Renal cortical epithelial cell (primary cell): ENCODE measurements at regions not wholly inside any gene's neighbourhood (a gene's known extent, or its start where the extent isn't known, plus 50 kb on each side); places are given as distances from the start of the nearest gene placed in this dataset.
"Not testable (repeated sequence)": the region's sequence is repeated elsewhere in the genome, so short reads cannot be mapped to it uniquely, and the experiment has no call there.

Experiments
- DNase-seq: peaks from one replicate; pipeline ENCODE4 v3.0.0-alpha.2; 2011; ENCODE audit warnings: low read depth

DNA sequence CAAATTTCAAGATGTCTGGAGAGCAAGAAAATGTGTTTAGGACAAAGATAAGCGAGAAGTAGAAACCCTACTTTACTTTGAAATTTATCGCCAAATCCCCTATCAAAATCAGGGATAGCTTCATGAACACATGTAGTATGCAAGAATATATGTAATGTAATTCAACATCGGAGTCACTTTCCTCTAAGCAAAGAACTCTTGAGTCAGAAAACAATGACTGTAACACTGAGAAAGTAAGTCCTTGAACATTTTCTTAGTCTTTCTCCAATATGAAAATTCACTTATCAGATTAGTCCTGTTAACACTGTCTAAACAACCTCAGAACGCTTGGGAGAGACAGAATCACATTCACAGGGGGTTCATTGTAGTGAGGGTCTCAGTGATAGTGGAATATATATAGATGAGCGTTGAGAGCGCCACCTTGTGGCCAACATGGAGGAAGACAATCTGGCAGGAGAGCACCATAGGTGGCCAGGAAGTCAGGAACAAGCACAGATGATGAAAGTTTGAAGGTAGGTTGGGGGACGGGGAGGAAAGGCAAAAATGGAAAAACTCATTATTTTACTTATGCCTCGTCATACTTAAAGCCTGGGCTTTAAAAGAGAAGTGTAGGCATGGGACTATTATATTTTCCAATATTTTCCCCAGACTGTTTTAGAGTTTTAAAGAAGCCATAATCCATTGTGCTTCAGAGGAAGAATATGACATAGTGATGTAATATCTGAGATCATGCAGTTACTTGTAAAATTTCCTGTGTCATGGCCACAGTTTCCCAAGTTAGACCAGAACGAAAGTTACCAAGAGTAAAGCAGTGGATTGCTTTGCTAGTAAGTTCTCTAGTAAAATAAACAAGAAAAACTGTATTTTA, 115.5 kb upstream of the GNAI1 start:
- peak; percentile 29 for DNase-seq

DNA sequence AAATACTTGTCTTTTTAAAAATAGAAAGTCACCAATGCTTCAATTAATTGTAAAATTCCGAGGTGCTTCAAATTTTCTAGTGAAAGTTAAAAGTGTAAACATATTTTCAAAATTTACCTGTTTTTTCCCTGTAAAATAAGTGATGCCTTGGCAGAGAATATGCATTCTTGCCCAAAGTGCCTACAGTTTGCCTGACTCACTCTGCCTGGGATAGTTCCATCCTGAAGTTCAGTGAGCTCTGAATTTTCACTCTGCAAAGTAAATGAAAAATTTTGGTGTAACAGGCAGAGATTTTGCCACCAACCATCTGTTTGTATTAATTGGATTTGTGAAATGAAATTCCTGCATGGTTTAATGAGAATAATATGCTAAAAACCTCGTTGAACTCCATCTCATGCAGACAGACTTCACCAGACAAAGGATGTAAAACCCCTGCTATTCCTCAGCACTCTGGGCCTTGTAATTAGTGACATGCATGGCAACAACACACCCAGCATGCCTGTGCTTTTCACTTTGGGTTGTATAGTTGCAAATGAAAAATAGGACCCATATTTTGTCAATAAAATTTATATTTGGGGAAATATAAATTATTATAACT, 117.4 kb upstream of the GNAI1 start:
- no peak for DNase-seq

DNA sequence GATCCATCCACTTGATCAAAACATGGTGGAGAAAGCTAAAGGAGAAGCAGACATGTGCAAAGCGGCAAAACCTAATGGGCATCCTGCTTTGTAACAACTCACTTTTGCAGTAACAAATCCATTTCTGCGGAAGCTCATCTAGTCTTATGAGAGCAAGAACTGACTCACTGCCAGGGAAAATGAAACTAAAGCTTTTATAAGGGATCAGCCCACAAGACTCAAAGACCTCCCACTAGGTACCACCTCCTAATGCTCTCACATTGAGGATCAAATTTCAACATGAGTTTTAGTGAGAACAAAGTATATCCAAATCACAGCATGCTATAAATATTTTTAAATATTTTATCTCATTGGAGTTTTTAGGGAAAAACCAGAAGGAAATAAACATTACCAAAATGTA, 120.1 kb upstream of the GNAI1 start:
- DNase-seq = peak; percentile 42

DNA sequence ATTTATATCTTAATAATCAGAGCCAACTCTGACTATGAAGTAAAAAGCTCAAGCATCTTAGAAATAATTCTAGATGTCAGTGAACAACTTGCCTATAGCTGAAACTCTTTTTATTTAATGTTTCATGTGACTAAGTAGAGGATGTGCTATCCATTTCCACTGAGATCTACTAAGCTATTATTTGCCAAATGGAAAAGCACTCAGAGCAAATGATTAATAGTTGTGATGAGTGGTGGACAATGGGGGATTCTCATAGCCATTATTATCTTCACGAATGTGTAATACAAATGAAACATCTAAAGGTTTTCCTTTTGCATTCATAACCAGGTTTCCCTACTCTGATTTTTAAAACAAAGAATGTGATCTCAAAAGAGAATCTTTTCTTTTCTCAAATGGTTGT, 126.6 kb upstream of the GNAI1 start:
- no peak for DNase-seq

DNA sequence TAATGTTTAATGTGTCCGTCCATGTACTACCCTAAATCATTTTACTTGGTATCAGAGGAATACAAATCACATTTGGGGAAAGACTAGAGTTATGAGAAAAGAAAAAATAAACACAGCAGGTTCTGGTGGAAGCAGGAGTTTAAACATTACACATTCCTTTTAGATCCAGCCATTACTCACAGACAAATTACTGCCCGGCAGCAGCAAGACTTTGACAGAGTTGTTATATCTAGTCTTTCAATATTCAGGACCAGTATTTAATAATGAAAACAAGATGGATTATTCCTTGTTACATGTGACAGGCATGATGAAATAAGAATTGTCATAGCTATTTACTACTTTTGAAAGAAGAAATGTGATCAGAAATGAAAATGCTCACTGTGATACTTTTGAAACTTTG, 131.8 kb upstream of the GNAI1 start:
- DNase-seq = no peak

DNA sequence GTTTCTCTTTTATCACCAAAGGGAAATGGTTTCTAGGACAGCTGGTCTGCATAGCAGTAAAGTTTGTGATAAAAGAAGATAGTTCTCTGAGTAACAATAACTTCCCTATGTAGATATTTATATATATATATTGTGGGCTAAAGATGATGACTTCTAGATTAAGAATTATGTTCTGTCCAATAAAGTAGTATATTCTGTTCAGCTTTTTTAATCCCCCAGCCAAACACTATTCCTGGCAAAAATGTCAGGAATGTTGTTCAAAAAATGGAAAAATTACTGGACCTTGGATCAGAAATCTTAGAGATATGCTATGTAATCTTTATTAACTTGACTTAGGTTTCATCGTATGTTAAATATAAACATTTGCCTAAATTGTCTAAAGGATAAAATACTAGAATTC, 136.3 kb upstream of the GNAI1 start:
- no peak for DNase-seq

DNA sequence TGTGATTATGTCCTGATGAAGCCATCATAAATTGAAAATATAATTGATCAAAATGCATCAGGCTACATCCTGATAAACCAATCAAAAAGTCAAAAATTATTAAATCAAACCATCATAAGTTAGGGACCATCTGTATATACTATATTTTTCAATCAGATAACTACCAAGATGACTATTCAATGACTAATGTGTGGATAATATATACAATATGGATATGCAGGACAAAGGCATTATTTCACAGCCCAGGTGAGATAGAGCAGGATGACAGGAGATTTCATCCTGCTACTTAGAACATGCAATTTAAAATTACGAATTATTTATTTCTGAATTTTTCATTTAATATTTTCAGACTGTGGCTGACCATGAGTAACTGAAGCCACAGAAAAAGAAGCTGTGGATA, 137.3 kb upstream of the GNAI1 start:
- no peak for DNase-seq

DNA sequence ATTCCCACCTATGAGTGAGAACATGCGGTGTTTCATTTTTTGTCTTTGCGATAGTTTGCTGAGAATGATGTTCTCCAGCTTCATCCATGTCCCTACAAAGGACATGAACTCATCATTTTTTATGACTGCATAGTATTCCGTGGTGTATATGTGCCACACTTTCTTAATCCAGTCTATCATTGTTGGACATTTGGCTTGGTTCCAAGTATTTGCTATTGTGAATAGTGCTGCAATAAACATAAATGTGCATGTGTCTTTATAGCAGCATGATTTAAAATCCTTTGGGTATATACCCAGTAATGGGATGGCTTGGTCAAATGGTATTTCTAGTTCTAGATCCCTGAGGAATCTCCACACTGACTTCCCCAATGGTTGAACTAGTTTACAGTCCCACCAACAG, 138.9 kb upstream of the GNAI1 start:
- DNase-seq = not testable (repeated sequence)

DNA sequence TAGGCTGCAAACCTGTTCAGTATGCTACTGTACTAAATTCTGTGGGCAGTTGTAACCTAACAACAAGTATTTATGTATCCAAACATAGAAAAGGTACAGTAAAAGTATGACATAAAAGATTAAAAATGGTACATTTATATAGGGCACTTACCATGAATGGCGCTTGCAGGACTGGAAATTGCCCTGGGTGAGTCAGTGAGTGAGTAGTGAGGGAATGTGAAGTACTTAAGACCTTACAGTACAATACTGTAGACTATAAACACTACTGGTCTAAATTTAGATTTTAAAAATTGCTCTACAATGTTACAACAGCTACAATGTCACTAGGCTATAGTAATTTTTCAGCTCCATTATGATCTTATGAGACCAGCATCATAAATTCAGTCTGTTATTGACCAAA, 146.0 kb upstream of the GNAI1 start:
- DNase-seq = peak; percentile 11

DNA sequence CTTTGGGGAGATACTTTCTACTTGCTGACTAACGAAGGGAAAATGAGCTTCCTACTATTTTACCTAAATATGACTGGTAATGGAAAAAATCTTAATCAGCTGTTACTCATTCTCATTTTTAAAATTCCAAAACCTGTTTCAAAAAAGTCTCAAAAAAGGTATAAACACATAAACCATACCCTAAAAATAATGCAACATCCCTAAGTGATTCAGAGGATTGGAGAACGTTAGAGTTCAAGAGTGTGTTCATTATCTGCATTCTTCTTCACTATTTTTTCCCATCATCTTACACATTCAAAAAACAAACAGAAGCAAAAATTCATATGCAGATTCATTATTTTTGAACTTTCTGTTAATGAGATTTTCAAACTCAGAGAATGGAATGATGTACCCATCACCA, 150.4 kb upstream of the GNAI1 start:
- DNase-seq = no peak

DNA sequence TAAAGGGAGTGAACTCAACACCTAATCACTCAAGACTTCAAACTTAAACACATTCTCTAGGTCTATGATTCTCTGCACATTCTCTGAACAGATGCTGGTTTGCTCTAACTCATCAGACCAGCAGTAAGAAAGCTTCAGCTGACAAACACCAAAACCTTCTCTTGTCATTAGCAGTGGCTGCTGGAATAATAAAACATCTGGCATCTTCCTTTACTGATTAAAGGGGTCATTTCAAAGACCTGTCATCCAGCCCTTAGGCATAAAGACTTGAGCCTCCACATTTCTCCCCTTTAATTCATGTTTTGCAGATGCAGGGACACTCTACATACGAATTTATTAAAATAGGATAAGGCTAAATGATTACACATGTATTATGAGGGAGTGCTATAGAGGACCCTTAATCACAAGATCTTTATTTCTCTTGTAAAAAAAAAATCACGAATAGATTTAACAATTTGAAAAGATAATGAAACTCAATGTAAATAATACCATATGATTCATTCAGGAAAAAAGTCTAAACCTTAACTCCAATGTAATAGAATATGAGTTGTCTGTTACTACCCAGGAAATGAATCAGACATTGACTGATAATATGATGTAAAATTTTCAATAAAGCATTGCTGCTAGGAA, 152.4 kb upstream of the GNAI1 start:
- DNase-seq = no peak

DNA sequence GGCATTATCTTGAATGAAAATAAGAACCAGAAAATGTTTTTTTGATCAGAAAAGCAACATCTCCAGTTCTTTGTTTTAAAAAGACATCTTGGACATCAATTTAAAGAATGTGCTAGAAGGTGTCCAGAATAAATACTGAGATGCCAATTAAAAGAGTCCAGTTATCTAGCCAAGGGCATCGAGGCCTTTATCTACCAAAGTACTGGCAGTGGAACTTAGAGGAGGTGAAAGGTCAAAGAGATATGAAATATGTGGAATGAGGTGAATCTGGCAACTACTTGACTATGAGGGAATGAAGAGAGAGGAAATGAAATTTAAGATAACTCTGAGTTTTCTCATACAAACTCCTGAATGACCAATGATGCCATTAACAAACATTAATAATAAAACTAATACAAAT, 154.3 kb upstream of the GNAI1 start:
- no peak for DNase-seq

DNA sequence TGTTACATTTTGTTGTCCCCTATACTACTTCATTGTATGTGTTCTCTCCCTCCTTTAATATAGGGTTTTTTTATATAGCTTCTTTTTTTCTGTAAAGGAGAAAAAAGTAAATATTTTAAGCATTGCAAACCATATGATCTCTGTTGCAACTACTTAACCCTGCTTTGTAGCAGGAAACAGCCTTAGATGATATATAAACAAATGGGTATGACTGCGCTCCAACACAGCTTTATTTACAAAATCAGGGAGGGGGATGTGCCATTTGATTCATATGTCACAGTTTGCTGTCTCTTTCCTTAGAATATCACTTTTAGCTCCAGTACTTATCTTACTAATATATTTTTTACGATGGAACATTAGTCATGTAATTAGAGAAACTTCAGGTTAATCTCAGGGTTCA, 155.2 kb upstream of the GNAI1 start:
- DNase-seq = no peak

DNA sequence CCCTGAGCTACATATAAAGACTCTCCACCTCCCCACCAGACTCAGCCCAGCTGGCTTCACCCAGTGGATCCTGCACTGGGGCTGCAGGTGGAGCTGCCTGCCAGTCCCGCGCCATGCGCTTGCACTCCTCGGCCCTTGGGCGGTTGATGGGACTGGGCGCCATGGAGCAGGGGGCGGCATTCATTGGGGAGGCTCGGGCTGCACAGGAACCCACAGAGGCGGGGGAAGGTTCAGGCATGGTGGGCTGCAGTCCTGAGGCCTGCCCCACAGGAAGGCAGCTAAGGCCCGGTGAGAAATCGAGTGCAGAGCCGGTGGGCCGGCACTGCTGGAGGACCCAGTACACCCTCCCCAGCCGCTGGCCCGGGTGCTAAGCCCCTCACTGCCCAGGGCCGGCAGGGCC, 157.2 kb upstream of the GNAI1 start:
- DNase-seq = no peak

DNA sequence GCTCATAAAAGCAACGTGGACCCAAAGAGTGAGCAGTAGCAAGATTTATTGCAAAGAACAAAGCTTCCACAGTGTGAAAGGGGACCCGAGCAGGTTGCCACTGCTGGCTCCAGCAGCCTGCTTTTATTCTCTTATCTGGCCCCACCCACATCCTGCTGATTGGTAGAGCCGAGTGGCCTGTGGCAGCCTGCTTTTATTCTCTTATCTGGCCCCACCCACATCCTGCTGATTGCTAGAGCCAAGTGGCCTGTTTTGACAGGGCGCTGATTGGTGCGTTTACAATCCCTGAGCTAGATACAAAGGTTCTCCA, 158.0 kb upstream of the GNAI1 start:
- not testable (repeated sequence) for DNase-seq

DNA sequence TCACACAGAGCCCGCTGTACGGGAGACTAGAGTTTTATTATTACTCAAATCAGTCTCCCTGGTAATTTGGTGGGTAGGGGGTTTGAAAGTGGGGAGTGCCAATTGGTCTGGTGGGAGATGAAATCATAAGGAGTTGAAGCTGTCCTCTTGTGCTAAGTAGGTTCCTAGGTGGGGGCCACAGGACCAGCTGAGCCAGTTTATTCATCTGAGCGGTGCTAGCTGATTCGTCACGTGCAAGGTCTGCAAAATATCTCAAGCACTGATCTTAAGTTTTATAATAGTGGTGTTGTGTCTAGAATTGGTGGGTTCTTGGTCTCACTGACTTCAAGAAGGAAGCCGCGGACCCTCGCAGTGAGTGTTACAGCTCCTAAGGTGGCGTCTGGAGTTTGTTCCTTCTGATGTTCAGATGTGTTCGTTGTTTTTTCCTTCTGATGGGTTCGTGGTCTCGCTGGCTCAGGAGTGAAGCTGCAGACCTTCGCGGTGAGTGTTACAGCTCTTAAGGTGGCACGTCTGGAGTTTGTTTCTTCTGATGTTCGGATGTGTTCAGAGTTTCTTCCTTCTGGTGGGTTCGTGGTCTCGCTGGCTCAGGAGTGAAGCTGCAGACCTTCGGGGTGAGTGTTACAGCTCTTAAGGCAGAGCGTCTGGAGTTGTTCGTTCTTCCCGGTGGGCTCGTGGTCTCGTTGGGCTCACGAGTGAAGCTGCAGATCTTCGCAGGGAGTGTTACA, 158.5 kb upstream of the GNAI1 start:
- not testable (repeated sequence) for DNase-seq

DNA sequence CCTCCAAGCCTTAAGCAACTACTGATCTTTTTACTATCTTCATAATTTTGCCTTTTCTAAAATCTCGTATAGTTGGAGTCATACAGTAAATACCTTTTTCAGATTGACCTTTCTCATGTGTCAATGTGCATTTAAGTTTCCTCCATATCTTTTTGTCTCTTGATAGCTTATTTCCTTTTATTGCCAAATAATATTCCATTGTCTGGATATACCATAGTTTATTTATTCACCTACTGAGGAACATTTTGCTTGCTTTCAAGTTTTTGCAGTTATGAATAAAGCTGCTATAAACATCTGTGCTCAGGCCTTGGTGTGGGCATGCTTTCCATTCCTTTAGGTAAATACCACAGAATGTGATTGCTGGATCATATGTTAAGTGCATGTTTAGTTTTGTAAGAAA, 161.2 kb upstream of the GNAI1 start:
- no peak for DNase-seq

DNA sequence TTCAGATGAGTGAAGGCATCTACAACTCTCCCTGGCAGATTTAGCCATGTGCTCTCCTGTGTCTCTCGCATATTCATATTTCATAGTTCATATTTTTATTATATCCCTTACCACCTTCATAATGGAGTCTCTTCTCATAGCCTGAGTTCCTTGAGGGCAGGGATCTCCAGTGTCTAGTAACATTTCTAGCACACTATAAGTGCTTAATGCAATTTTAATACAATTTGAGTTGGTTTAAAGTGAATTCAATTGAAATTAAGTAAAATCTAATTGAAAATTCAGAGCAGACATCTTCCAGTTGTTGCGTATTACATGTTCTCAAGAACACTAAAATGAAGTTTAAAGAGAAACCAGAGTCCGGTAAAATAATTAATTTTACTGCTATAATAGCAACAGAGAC, 163.6 kb upstream of the GNAI1 start:
- no peak for DNase-seq

DNA sequence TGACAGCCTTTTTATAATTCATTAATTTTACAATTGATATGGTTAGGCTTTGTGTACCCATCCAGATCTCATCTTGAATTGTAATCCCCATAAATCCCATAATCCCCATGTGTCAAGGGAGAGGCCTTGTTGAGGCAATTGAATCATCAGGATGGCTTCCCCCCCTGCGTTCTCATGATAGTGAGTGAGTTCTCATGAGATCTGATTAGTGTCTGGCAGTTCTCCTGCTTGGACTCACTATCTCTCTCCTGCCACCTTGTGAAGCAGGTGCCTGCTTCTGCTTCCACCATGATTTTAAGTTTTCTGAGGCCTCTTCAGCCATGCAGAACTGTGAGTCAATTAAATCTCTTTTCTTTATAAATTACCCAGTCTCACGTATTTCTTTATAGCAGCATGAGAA, 165.7 kb upstream of the GNAI1 start:
- DNase-seq = no peak

DNA sequence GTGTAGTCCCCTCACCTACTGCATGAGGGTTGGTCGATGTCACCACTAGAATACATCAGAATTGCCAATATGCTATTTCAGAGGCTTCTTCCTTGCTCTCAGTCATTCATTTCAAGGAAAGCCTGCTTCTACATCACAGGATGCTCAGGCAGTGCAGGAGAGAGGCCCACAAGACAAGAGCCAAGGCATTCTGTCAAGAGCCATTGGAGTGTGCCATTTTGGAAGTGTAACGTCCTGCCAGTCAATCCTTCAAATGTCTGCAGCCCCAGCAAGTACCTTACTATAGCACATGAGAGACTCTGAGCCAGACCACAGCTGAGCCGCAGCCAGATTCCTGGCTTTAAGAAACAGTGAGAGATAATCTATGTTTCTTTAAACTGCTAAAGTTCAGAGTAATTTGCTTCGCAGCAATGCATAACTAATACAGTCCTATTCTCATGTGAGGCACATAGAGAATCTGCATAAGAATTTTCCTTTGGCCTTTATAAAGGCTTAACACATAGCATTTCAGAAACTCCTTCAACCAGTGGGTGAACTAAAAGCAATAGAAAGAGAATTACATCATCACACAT, 166.5 kb upstream of the GNAI1 start:
- no peak for DNase-seq

DNA sequence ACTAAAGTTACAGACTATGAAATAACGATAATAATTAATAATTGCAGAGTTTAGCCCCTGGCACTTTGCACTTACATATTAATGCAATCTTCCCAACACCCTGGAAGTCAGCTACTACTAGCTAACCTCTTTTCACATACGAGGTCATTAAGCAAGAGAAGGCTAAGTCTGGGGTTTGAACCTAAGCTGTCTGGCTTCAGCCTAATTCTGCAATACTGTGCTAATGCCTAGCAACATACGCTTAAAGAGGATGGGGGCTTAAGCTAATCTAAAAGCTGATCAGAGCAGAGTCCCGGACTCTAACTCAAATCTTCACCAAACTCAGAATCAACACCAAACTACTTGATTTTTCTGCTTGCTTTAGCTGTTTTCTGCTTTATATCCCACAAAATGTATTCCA, 168.7 kb upstream of the GNAI1 start:
- no peak for DNase-seq

DNA sequence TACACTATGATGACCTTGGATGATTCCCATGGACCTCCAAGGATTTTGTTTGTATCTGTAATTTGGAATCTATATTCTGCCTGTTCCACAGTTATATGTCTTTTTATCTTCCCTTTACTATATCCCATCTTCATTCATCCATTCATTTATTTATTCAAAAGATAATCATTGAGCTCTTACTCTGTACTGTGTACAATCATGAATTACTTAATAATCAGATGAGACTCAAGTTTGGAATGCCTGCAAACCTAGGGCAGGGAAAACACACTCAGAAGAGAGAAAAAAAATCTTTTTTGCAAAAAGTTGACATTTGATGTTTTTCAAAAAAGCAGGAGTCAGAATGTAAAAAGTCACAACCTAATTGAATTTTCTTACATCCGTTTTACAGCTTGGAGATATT, 170.2 kb upstream of the GNAI1 start:
- DNase-seq = no peak
